DMS79 treated with DMSO at 0.1 percent for 48 hours (cell line): ENCODE measurements at regions not wholly inside any gene's neighbourhood (a gene's known extent, or its start where the extent isn't known, plus 50 kb on each side); places are given as distances from the start of the nearest gene placed in this dataset.

ENCODE experiments used
- DNase-seq: peaks from one replicate; lab custom pipeline; 2025; lab: John Stamatoyannopoulos, UW

DNA sequence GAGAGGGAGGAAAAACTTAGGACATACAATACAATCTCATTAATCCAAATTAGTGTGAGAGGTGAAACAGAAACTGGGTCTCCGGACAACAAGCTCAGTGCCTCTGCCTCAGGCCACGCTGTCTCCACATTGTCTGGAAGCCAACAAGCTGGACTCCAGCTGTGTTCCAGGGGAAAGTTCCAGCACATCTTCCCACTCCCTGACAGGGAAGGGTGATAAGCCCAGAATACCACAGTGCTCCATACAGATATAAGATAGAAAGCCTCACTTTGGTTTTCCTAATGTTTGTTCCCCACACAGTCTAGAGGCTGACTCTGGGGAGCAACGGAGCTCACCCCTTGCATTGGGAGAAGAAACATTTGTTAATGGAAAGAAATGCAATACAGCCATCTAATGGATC, 117.1 kb upstream of the SPTLC3 start:
- no peak for DNase-seq

- DNase-seq: no peak
Observed at GRCh38 chr20:12893019-12893418, 115.8 kb upstream of the SPTLC3 start.

DNA sequence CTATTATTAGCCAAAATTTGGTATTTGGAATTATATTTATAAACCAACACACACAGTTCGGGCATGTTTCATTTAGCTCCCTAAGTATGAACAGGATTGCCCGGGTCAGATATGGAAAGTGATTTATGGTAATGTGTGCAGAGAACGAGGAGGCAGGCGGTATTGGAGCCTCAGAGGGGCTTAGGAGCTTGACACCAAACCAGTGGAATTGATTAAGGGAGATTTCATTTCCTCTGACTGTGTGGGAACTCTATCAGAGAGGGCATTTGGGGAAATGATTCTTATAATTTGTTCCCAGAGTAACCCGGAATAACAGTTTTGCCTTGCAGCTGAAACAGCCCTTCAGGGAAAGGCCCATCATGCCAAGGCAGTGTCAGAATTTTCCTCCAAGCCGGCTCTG, 115.1 kb upstream of the SPTLC3 start:
- DNase-seq: no peak

DNA sequence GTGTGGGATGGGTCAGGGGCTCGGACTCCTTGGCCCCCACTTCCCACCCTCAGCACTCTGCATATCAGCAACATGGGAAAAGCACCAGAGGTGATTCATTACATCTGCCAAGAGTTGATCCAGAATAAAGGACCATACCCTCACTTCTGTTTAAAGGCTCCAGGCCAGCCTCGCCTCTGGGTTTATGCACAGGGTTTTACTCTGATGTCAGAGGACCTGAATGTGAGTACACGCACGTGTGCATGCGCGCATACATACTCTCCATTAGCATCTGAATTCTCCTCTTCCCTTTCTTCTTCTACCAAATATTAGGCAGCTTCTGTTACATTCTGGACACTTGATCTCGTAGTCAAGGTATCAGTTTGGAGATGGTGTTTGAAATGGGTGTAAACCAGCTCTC, 114.7 kb upstream of the SPTLC3 start:
- no peak for DNase-seq

- DNase-seq: no peak
Observed at GRCh38 chr20:12896180-12896579, 112.6 kb upstream of the SPTLC3 start.

- no peak for DNase-seq
Observed at GRCh38 chr20:12902992-12903391, 105.8 kb upstream of the SPTLC3 start.

GRCh38 chr20:12906361-12906760, 102.4 kb upstream of the SPTLC3 start:
- DNase-seq: no peak

DNA sequence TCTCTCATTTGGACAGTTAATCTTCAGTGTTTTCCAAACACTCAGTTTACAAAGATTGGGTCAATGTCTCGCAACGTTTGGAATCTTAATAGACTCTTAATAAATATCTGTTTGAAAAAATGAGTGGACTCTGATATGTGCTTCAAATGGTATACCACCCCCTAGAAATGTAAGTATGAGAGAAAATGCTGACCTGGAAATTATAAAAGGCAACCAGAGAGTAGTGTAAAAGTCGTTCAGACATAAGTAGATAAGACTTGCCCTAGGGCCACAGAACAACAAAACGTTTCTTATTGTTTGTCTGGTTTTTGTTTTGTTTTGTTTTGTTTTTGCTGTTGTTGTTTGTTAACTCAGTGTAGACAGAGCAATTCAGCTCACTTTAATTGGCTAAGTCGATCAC, 97.4 kb upstream of the SPTLC3 start:
- DNase-seq: no peak

DNA sequence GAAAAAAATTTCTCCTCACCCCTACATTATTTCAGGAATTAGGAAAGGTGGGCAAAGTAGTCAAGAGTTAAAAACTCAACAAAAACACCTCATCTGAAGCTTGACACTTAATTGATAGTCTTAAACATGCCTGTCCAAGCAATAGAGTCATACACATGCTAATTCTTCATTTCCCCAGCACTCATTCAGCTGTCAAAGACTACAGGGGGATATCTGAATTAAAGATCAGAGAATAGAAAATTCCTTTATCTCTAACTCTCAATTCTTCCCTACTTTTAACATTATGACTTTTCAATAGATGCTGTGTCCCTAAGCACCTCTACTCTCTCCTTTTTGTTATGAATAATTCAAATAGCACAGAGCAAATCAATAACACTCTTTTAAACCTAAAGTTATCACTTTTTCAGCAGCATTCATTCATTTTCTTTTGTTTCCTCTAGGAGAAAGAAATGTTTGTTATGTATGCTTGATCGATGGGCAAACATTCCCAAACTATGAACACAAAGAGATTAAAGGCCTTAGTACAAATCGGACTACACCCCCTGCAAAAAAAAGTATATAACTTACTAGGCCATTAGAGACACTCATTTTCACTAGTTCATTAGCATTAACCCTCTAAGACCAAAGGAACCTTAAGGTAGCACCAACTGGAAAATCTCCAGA, 94.9 kb upstream of the SPTLC3 start:
- DNase-seq: no peak

DNA sequence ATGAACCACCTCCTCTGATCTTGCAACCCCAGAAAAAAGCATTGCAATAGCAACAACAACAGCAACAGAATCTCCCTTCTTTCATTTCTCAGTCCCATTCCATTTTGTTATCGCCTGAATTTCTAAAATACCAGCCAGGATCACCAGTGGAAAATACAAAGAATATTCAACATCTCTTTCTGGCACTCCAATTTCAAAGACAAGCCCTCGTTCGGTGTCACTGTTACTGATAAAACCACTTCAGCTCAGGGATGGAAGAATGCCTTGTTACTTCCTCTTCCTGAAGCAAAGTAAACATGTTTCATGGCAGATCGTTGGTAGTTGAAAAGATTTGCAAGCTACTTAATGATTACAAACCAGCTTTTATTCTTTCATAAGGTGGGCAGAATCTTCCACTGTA, 94.0 kb upstream of the SPTLC3 start:
- DNase-seq: no peak

GRCh38 chr20:12916699-12917098, 92.1 kb upstream of the SPTLC3 start:
- DNase-seq: no peak

- no peak for DNase-seq
Observed at GRCh38 chr20:12924126-12924525, 84.6 kb upstream of the SPTLC3 start.

DNA sequence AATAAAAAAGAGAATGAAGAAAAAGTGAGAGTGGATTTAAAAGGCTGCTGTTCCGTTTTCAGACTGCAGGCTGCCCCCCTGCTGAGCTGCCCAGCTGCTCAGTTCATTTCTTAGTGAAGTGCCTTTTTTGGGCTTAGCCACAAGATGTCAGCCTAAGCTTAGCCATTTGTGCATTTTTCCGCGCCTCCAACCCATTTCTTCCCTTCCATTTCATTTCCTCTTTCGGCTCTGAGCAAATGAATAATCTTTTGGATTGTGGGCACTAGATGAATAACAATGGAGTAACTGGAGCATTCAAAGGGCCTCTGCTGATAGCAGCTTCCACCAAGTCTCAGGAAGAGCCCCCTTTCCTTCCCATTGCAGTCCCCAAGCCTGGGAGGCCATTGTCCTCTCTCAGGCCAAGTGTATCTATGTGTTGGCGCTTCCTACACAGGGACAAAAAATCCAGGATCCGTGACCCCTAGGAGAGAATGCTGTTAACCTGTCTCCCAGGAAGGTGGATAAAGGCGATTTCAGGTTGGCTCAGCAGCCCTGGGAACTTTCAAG, 83.5 kb upstream of the SPTLC3 start:
- peak; percentile 55 for DNase-seq

DNA sequence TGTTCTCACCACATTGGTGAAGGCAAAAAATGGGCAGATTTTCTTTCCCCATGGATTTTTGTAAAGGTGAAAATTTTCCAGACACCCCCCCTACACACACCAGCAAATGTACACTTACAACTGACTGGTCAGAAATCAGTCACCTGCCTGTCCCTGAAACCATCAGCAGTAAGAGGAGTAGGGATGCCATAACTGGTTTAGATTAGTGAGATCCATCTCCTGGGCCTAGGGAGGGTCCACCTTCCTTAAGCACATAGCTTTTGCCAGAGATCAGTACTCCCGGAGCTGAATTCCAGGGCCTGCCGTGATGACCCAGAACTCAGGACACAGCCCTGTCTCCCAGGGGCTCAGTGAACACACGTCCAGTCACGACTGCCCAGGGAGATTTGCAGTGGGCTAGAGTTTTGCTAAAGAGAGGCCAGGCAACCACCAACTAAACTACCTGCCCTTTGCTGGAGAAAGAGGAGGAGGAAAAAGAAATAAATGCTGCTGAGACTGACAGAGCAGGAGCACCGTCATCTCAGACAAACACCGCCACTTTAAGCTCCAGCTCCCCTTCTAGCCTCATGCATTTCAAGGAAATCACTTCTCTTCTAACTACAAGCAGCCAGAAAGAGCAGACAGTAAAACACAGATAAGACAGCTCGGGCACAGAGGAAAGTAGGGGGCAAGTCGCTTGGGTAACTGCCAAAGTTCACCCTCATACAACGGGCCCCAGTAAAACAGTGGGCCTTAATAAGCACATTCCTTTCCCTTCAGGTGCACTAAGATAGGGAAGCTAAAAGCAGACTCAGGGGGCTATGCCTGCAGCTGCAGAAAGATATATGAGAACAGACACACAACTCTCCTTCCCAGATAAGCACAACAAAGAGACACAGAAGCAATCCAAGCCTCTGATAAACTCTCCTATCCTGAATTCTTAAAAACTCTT, 82.6 kb upstream of the SPTLC3 start:
- DNase-seq: no peak

DNA sequence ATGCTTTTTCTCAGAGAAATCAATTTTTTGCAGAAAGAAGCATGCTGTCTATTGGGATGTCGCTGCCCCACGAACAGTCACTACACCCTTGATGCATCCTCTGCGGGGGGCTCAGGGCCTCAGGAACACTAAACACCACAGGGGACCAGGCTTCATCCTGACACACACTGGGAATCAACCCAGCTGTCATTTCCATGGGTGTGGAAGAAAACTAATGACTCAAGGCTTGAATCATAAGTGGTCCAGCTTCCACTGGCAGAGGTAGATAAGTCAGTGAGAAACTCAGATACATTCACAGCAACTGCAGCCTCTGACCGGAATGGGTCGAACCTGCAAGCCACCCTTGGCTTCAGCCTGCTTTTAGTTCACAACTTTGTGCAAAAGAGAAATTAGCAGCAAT, 81.3 kb upstream of the SPTLC3 start:
- no peak for DNase-seq

GRCh38 chr20:12928358-12928754, 80.4 kb upstream of the SPTLC3 start:
- DNase-seq: no peak

DNA sequence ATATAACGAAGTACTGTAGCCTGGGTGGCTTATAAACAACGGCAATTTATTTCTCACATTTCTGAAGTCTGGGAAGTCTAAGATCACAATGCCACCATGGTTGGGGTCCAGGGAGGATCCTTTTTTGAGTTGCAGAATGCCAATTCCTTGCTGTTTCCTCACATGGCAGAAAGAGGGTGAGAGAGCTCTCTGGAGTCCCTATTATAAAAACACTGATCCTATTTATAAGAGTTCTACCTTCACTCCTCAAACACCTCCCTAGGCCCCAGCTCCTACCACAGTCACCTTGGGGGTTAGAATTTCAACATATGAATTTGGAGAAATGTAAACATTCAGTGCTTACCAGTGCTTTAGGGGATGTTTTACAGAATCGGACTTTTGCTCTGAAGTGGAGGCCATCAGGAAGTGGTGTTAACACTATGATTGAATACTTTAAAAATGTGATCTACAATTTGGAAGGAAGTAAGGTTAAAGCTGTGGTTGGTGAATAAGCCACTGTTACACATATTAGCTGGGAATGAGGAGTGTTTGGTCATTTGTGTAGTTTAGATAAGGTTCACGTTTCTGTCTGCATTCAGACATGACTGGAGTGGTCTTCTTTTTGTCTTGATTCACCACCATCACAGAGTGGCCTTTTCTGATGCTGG, 79.9 kb upstream of the SPTLC3 start:
- DNase-seq: no peak

- DNase-seq: no peak
Observed at GRCh38 chr20:12936020-12936419, 72.8 kb upstream of the SPTLC3 start.

DNA sequence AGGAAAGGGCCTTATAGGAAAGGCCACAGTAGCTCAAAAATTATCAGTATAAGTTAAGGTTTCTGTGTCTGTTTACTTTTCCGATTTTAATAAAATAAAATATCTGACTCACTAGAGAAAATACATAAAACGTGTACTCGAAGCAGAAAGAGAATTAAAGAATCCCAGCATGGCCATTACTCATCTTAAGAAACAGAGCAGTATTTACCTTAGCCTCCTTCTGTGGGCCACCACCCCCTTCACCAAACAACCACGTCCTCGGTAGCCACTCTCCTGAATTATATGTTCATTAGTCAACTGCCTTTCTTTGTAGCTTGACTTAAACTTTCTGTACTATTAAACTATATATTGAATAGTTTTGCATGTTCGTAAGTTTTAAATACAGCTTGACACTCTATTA, 72.2 kb upstream of the SPTLC3 start:
- no peak for DNase-seq

- DNase-seq: no peak
Observed at GRCh38 chr20:12941025-12941424, 67.7 kb upstream of the SPTLC3 start.

GRCh38 chr20:12942123-12942522, 66.6 kb upstream of the SPTLC3 start:
- DNase-seq: no peak

DNA sequence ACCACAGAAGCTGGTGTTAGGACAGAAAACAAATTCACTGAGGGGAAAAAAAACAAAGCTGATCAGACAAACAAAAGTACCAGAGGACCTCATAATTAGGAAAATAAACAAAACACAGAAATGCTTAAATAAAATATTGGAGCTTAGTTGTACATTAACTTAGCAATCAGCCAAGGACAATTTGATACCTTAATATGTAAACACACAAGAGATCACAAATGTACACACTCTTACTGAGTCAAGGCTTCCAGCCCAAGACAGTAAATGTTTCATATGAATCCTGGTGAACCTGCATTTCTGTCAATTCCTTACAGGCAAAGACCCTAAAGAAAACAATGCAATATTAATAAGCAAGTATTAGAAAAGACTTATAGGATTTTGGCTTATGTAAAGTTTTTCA, 62.0 kb upstream of the SPTLC3 start:
- no peak for DNase-seq

GRCh38 chr20:12947691-12948090, 61.1 kb upstream of the SPTLC3 start:
- no peak for DNase-seq
